ENCODE measurements at regions not wholly inside any gene's neighbourhood (a gene's known extent, or its start where the extent isn't known, plus 50 kb on each side); places are given as distances from the start of the nearest gene placed in this dataset.

- no TSS peak for BruUV-seq (replicated peaks)
- Histone ChIP-seq H3K27ac (ENCODE audit: low read depth, low read length, poor library complexity, severe bottlenecking) (no peak overlapping the region), H3K4me1 (ENCODE audit: insufficient read depth, low read length, poor library complexity, severe bottlenecking) (no peaks in the 10 kb centered on the region), H3K36me3 (ENCODE audit: insufficient read depth, low read length, poor library complexity, severe bottlenecking) (no peaks in the 10 kb centered on the region), H3K4me3 (ENCODE audit: low read depth, low read length, poor library complexity, severe bottlenecking) (no peak overlapping the region), H3K9me3 (ENCODE audit: low read depth, low read length, poor library complexity, severe bottlenecking) (no peaks in the 10 kb centered on the region), H3K27me3 (replicated peaks; ENCODE audit: insufficient read depth, low read depth, low read length, poor library complexity) (no peaks in the 10 kb centered on the region)
- TF ChIP-seq CTCF (conservative IDR thresholded peaks at IDR 0.05; ENCODE audit: low read depth, low read length): no peak
- no peak for TF ChIP-seq EZH2 (IDR thresholded peaks at IDR 0.05; ENCODE audit: borderline replicate concordance, low read depth, low read length, poor library complexity, severe bottlenecking)
- CTCF ChIA-PET: no interaction called here
- intact Hi-C loops (cut with micrococcal nuclease; ENCODE audit: unreplicated experiment): no loop called here
- POLR2A ChIA-PET (ENCODE audit: low non-redundant PET): no interaction called here
- DNase-seq (ENCODE audit: low spot score): no peak
These were observed 488.0 kb downstream of the BCKDHB start for GRCh38 chr6:80594461-80594860.

DNA sequence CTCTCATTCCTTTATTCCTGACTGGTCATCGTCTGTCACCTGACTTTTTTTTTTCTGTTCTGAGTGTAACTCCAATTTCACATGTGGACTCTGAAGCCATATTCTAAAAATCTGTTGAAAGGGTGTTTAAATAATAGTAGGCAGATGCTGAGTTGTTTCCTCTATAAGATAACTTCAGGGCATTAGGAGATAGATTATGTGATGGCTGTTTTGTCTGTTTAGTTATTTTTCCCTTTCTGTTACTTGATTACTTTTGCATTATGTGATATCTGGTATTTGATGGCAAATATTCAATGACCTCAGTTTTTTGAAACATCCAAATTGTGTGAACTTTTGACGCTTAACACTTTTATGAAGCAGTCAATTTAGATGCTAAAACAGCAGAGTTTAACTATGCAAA, 486.0 kb downstream of the BCKDHB start:
- no peaks in the 10 kb centered on the region for H3K36me3 ChIP-seq (ENCODE audit: insufficient read depth, low read length, poor library complexity, severe bottlenecking)
- no TSS peak for BruUV-seq (replicated peaks)
- CTCF ChIA-PET: no interaction called here
- intact Hi-C loops (cut with micrococcal nuclease; ENCODE audit: unreplicated experiment): no loop called here
- H3K4me1 ChIP-seq (ENCODE audit: insufficient read depth, low read length, poor library complexity, severe bottlenecking): no peaks in the 10 kb centered on the region
- H3K27me3 ChIP-seq (replicated peaks; ENCODE audit: insufficient read depth, low read depth, low read length, poor library complexity): no peaks in the 10 kb centered on the region
- no peak overlapping the region for H3K4me3 ChIP-seq (ENCODE audit: low read depth, low read length, poor library complexity, severe bottlenecking)
- DNase-seq (ENCODE audit: low spot score): no peak
- no peaks in the 10 kb centered on the region for H3K9me3 ChIP-seq (ENCODE audit: low read depth, low read length, poor library complexity, severe bottlenecking)
- POLR2A ChIA-PET (ENCODE audit: low non-redundant PET): no interaction called here
- TF ChIP-seq CTCF (conservative IDR thresholded peaks at IDR 0.05; ENCODE audit: low read depth, low read length) (no peak), EZH2 (IDR thresholded peaks at IDR 0.05; ENCODE audit: borderline replicate concordance, low read depth, low read length, poor library complexity, severe bottlenecking) (no peak)
- H3K27ac ChIP-seq (ENCODE audit: low read depth, low read length, poor library complexity, severe bottlenecking): no peak overlapping the region

- CTCF ChIA-PET: no interaction called here
- Histone ChIP-seq H3K27ac (ENCODE audit: low read depth, low read length, poor library complexity, severe bottlenecking) (no peak overlapping the region), H3K4me3 (ENCODE audit: low read depth, low read length, poor library complexity, severe bottlenecking) (no peak overlapping the region), H3K27me3 (replicated peaks; ENCODE audit: insufficient read depth, low read depth, low read length, poor library complexity) (no peaks in the 10 kb centered on the region), H3K9me3 (ENCODE audit: low read depth, low read length, poor library complexity, severe bottlenecking) (no peaks in the 10 kb centered on the region), H3K4me1 (ENCODE audit: insufficient read depth, low read length, poor library complexity, severe bottlenecking) (no peaks in the 10 kb centered on the region), H3K36me3 (ENCODE audit: insufficient read depth, low read length, poor library complexity, severe bottlenecking) (no peaks in the 10 kb centered on the region)
- intact Hi-C loops (cut with micrococcal nuclease; ENCODE audit: unreplicated experiment): no loop called here
- no peak for TF ChIP-seq CTCF (conservative IDR thresholded peaks at IDR 0.05; ENCODE audit: low read depth, low read length)
- TF ChIP-seq EZH2 (IDR thresholded peaks at IDR 0.05; ENCODE audit: borderline replicate concordance, low read depth, low read length, poor library complexity, severe bottlenecking): no peak
- no TSS peak for BruUV-seq (replicated peaks)
- DNase-seq (ENCODE audit: low spot score): no peak
- POLR2A ChIA-PET (ENCODE audit: low non-redundant PET): no interaction called here
These were observed 479.8 kb downstream of the BCKDHB start for GRCh38 chr6:80586242-80586641.
